Activated T-cell treated with anti-CD3 and anti-CD28 coated beads for 4 hours (primary cell): ENCODE measurements at regions not wholly inside any gene's neighbourhood (a gene's known extent, or its start where the extent isn't known, plus 50 kb on each side); places are given as distances from the start of the nearest gene placed in this dataset.

Experiments used
- DNase-seq: peaks from one replicate; pipeline ENCODE4 v3.0.0-alpha.2; 2020

DNA sequence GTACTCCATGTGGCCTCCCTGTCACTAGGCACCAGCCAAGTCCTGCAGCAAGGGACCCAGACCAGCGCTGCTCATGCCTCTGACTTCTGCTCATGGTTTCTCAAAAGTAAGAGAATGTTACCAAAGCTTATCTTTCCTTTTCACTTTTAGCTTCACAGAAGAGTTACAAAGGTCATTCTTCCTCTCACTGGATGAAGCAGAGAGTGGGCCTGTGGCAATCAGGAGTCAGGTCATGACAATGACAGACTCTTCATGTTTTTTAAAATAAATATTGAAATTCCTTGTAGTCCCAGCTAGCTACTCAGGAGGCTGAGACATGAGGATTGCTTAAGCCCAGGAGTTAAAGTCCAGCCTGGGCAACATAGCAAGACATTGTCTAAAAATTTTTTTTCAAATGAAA is 126.1 kb downstream of the OSR1 start:
- no peak for DNase-seq

DNA sequence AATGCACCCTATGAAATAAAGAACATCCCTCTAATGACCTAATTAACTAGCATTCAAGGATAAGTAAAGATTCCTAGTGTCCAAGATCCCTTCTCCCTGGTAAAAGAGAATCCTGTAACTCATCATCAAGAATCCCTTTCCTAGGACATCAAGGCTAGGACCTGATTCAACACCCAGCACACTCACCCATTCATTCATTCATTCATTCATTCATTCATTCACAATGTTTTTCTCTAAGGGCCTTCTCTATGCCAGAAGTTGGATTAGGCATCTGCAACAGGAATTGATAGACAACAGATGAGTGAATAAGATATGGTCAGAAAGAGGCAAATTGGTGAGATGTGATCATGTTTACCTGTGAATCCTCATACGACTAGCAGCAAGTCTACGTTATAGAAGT is 126.8 kb downstream of the OSR1 start:
- DNase-seq: no peak

DNA sequence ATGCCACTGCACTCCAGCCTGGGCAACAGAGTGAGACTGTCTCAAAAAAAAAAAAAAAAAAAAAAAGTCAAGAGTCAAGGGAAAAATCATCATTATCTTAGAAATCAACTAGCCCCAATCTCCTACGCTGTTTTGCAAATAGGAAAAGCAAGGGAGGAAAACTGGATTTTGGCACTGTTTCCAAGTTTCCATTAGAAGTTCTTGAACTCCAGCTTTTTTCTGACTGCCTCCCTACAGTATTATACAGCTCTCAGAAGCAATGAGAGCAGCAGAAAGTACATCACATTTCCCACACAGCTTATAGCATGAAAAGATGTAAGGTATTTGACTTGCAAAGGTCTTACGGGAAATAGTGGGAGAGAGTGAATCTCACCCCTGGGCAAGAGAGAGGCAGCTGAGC is 127.8 kb downstream of the OSR1 start:
- no peak for DNase-seq

DNA sequence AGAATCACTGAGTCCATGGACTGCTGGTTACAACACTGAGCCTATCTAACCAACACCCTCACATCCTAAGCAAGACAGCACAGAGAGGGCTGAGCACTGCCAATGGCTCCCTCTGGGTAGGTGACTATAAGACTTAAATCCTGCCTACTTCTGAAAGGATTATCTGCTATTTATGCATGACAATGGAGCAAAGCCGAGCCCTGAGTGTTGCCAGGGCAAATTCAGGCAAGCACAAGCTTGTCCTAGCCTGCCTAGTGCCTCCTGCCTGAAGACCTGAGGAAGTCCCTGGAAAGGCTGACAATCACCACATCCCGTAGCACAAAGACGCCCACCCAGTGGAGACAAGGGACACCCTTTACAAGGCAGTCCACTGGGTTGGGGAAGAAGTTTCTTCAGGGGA is 129.7 kb downstream of the OSR1 start:
- no peak for DNase-seq

DNA sequence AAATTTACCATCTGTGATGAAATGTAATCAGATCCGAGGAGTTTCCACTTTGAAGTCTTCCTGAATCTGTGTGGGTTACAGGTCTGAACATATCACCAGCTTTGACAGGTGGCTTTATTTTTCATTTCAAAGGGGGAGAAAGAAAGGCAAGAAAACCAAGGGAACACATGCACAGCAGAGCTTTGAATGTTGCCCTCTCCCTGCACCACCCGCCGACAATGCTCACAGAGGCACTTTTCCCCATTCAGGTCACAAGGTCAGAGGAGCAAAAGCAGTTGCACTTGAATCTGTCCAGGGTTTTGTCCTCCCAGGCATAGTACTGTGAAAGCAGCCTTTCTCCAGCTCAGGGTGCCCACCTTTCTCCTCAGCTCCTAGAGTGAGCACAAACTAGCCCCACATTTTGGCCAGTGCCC is 130.2 kb downstream of the OSR1 start:
- no peak for DNase-seq

DNA sequence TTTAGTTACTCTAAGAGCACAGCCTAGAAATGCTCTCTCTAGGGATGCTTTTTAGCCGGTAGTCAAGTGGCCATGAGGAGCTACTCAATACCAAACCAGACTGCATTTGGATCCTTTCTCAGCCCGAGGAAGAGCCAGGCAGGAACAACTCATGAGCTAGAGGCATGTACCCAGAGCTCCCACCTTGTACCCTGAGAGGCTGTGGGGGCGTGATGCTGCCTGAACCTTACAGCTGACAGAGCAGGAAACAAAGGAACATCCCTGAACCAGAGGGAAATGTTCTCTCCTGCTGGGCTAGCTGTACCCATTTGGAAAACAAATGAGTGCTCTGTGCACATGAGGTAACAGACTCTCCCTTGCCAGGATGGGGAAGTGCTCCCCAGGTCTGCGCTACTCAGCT is 131.6 kb downstream of the OSR1 start:
- no peak for DNase-seq

DNA sequence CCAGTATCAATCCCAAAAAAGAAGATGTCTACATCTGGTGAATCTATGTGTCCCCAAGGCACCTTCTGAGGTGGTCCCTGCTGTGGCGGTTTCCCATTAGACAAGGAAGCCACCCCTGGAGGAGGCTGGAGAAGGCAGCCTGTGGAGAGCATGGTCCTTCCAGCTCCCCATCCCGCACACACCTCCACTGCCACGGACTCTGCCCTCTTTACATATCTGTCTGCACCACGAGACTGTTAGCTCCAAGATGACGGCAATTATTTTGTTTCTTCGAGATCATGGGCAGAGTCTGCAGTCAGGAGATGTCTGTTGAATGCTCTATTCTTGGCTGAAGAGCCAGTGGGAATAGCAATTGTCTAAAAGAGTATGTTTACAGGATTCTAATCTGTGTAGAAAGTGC is 132.0 kb downstream of the OSR1 start:
- no peak for DNase-seq

DNA sequence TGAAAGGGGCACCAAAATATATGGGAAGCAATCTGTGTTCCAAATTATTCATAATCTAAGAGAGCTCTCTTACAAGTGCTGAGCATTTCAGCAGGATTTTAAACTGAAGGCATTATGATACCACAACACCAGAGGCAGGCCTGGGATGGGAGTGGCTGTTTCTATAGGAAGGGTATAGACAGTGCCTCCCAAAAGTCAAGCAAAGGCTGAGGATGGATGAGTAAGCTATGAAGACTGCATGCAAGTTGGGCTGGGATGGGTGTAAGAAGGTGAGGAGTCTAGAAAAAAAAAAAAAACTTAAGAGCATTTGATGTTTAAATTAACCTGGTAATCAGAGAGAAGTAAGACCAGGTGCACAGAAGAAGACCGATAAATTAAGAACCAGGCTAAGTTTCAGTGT is 132.5 kb downstream of the OSR1 start:
- DNase-seq: no peak

DNA sequence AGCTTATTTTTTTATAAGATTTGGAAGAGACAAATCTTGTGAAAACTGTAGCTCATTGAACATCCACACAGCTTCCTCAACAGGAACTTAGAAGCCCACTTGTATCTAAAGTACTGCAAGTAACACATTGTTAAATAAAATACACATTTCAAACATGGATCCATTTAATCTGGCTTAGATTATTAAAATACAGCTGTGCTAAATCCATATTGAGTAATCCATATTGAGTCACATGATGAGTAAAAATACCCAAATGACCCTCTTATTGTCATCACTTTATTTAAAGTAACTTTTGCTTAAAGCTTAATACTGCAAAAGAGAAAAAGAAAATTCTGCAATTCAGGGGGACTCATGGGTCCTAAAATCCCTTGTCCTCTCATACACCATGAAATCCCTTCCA is 133.3 kb downstream of the OSR1 start:
- DNase-seq: no peak

DNA sequence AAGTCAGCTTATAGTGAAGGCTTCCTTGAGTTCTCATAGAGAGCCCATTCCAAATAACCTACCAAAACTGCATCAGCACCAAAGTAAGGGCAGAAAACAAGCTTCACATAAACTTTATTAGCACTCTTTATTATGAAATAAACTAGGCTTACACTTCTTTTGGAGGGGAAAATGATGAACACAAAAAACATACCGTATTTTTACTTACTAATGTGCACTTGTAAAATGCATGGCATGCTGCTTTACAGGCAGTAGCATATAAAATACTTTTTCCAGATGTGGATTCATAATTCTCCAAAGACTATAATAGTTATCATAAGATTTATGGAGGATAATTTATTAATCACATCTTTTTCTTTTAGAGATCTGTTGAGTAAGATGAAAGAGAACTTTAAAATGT is 133.9 kb downstream of the OSR1 start:
- DNase-seq: no peak

DNA sequence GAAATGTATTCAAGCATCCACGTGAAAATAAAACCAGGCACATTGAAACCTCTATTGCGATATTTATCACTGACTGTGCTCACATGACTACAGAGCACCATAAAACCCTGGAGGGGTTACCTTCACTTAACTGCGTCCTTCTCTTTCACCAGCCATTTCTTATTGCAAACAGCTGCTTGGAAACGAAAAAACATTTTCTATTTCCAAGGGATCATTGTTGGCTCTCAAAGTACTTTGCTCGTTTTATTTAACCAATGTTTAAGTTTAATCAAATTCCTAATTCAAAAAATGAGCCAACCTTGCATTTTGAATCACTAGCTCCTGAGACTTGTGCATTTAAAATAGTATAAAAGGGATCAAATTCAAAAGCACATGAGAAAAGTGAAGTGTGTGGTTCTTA is 134.4 kb downstream of the OSR1 start:
- no peak for DNase-seq

DNA sequence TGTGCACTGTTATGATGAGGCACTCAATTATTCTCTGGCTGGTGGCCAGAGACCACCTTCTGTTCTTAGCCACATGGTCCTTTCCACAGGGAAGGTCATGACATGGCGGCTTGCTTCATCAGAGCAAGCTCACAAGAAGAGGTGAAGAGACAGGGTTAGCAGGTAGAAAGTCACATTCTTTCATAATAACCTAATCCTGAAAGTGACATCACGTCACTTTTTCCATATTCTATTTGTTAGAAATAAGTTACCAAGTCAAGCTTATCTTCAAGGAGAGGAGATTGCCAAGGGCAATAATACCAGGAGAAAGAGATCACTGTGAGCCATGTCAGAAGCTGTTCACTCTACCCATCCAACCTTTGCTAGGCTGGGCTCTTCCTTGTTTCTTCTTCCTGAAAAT is 139.4 kb downstream of the OSR1 start:
- DNase-seq: no peak

DNA sequence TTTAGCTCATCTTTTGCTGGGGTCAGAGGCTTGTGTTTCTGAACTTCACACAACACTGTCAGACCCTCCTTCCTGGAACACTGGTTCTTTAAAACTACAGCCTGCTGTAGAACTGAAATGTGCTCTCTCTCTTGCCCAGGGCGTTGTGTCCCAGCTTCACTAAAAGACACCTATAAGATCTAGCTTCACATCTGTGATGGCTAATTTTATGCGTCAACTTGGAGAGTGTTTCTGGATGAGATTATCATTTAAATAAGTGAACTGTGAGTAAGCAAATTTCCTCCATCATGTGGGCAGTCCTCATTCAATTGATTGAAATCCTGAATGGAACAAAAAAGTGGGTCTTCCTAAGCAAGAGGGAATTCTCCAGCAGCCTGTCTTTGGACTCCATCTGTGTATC is 140.3 kb downstream of the OSR1 start:
- no peak for DNase-seq

DNA sequence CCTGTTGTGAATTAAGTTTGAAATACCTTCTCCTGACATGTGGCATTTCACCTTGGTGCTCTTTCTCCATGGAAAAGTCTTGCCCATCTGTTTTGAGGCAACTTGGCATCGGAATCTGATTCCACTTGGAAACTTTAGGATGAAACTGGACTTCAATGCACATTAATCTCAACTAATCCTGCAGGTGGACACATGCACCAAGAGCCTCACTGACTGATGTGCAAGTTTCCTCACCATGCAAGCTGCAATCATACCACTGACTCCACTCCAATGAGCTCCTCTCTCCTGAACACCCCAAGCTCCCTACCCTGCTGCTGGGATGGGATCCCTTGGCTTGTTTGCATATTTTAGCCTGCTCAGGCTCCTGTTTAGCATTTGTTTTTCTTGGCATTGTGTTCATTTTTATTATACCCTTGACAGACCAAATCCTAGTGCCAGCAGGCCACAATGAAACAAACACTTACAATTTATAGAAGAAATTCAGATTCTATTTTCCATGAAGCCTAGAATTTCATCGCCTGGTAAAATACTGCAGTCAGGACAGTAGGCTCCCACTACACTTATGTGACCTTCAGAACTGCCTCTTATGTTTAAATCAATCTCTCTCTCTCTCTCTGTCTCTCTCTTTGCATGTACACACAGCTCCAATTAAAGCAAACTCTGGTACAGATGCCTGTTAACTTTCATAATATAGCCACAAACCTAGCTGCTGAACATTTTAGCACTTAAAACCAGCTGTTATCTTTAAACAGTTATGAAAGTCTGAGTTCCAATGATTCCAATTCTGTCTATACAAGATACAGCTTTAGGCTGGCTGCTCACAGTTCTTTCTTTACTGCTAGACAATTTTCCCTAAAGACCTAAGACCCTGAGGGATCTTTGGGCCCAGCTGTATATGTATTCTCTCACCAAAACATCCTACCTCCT is 141.5 kb downstream of the OSR1 start:
- no peak for DNase-seq

DNA sequence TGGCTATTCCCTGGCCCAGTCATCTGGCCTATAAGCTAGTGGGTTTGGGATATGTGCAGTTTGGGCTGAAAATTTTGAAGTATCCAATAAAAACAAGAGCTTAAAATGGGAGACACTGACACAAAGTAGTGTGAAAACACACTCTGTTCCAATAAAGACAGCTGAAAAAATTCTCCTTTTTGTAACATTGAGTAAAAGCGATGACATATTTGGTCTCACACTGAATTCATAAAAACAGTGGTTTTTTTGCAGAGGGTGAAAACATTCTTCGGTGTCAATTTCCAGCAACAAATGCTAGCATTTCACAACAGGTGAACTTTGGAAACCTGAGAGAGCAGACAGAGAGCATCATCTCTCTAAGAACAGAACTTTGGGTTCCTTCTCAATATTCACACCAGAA is 142.2 kb downstream of the OSR1 start:
- DNase-seq: no peak

DNA sequence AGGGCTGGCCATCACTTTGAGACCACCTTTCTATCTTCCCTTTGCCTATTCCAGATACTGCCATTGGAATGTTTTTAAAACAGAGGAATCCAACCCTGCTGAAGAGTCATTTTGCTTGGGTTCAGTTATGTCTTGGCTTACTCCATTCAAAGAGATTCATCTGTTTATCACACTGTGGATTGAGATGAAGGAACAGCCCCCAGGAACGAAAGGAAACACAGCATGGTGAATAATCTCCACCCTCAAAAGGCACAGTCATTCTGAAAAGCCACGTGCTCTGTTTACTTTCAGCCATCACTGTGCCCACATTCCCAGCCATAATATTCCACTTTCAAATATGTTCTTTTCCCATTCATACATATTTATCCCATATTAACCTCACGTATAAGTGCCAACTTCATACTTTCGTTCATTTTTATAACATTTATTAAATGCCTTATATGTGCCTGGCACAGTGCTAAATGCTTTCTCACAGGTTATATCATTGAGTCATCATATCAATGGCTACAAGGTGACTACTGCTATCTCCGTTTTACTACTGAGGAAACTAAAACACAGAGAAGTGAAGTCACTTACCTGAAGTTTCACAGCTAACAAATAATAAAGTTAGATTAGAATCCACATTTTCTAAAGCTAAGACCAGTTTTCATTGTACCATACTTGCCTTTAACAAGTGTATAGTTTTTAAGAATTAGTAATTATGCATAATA is 143.6 kb downstream of the OSR1 start:
- DNase-seq: no peak

DNA sequence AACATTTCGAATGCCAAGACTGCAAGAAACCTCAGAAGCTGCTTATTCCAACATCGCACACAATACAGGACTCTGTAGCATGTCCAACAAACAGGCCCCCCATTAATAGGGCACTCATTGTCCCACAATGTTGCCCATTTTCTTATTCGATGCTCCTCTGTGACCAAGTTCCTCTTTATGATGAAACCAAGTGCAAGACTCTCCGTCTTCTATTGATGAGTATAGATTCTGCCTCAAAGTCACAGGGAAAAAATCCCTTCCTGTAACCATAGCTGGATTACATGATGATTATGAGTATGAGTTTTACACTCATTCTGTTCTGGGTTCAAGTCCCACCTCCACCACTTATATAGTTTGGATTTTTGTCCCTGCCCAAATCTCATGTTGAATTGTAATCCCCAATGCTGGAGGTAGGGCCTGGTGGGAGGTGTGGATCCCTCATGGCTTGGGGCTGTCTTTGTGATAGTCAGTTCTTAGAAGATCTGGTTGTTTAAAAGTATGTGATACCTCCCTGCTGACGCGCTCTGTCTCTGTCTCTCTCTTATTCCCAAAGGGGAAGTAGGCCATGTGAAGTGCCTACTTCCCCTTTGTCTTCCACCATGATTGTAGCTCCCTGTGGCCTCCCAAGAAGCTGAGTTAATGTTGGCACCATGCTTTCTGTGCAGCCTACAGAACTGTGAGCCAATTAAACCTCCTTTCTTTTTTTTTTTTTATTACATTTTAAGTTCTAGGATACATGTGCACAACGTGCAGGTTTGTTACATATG is 148.7 kb downstream of the OSR1 start:
- no peak for DNase-seq

DNA sequence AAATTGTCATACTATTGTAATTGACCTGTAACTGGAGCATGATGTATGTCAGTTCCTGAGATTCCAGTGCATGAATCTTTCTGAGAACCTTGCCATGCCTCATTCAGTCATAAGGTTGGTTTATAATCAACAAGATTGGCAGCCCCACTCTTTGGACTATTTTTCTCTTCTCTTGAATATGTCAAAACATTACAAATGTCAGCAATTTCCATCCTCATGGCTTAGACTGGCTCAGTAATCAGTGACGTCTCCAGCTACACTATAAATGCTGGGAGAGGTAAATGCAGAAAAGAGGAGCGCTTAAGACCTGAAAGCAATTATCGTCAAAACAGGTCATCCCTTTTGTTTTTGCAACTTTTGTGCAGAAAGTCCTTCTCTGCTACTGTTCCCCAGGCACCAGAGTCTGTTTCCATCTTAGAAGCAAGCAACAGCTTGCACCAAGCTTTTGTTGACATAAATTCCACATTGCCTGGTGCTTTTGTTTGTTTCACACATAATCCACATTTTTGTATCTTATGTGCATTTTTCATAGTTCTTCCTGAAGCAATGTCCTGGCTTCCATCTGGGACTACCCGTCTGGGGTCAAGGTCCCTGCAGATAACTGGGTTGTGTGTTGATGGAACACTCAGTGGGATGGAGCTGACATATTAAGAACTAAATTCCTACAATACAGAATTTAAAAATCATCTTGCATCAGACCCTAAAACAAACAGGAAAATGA is 149.8 kb downstream of the OSR1 start:
- DNase-seq: no peak

DNA sequence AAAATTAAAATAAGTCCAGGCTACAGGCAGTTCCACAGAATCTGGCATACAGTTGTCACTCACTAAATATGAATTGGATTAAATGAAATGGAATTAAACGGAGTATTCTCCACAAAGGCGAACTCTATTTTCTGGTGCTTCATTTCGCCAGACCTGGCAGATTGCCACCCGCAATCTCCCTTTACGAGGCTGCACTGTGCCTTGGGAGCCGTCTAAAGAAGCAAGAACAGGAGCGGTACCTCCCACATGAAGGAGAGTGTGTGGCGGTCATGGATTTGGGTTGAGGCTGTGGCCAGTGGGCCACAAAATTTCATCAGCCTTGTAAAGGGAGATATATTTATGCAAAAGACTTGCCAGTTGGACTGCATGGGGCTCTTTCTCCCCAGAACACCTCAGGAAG is 151.0 kb downstream of the OSR1 start:
- DNase-seq: no peak

DNA sequence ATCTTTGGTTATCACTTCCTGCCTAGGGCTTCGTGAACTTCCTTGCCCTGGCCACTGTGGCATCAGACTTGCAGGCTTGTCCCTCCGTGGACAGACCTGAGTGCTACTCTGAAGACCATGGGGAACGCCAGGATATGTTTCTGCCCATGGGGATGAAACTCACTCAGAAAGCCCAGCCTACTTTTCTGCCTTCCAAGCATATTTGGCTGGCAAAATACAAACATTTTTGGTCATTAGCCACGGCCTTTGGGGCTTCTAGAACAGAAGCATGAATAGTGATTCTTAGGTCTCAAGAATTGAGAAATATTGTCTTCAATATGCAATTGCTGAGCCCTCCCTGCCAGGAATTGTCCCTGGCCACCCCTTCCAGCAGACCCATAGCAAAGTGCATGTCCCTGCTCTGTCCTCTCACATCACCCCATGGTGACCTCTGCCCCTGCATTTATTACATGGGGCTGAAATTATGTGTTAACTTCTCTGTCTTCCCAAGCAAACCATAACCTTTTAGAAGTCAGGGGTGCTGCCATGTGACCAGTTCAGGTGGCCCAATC is 152.4 kb downstream of the OSR1 start:
- DNase-seq: no peak

DNA sequence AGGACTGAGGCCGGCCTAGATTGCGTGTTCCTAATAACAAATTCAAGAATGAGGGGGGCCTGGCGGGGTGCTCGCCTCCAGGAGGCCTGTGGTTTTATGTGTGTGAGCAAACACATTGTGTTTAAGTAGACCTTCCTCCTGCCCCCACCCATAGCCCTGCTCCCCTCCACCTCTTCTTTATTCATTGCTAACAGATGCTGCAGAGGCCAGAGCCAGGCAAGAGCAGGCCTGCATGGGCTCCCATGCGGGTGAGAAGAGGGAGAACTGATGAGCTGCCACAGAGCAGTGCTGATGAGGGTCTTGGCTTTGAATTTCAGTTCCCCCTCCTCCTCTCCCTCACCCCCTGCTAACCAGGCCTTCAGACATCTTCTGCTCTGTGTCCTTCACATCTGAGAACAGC is 154.6 kb downstream of the OSR1 start:
- no peak for DNase-seq

DNA sequence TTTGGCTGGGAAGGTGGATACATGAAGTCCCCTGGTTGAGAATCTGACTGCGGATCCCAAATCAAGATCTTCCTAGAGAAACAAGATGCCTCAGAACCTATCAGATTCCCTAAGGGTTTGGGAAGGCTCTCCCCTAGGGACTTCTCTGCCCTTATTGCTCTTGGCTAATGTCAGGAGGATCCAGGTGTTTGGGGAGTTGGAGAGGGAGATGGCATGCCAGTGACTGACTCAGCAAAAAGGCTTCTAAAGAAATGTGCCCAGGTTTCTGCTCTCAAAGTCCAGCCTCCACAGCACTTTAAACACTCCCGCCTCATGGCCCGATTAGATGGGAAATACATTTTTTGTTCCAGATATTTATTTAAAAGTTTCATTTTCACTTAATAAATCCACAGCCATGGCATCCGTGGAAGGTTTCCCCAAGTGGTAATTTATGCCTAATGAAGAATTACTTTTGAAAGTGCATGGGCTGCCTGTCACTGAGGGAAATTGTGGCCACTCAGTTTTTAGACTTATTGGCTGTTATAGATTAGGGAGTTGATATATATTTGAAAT is 156.4 kb downstream of the OSR1 start:
- no peak for DNase-seq
